HL-60 (cell line): ENCODE measurements at regions not wholly inside any gene's neighbourhood (a gene's known extent, or its start where the extent isn't known, plus 50 kb on each side); places are given as distances from the start of the nearest gene placed in this dataset.
"Not testable (repeated sequence)": the region's sequence is repeated elsewhere in the genome, so short reads cannot be mapped to it uniquely, and the experiment has no call there.

Experiments
- DNase-seq, 2 experiments: peaks; one replicate each; pipeline ENCODE4 v3.0.0-alpha.2; 2010 to 2020; ENCODE audit warnings: low read depth in 1 of 2, low spot score in 1 of 2
- H3K27ac ChIP-seq: fragments of 250-450 bp; sonication (Bioruptor Pico); replicated peaks from 2 replicates; pipeline ENCODE4 v1.5.1; 2020; ENCODE audit warnings: mild to moderate bottlenecking, moderate library complexity
- H3K27me3 ChIP-seq: fragments of 250-450 bp; sonication (Bioruptor Pico); 2 replicates; pipeline ENCODE4 v1.5.1; 2021; ENCODE audit warnings: mild to moderate bottlenecking, moderate library complexity; ENCODE audit not compliant: insufficient read depth, poor library complexity, severe bottlenecking
- H3K4me3 ChIP-seq: replicated peaks from 2 replicates; pipeline ENCODE4 v1.5.1; 2011; ENCODE audit warnings: mild to moderate bottlenecking, control low read depth, low read length; ENCODE audit not compliant: insufficient read depth
- CTCF ChIP-seq: IDR thresholded peaks from one replicate; pipeline ENCODE4 v1.5.1; 2011; ENCODE audit warnings: low read length, control low read depth, inconsistent platforms; ENCODE audit not compliant: insufficient read depth
- GABPA ChIP-seq: IDR thresholded peaks from 2 replicates; pipeline ENCODE4 v1.6.1; 2012; ENCODE audit warnings: low read depth
- POLR2AphosphoS5 ChIP-seq: IDR thresholded peaks from 2 replicates; pipeline ENCODE4 v1.6.1; 2012; ENCODE audit warnings: low read depth
- REST ChIP-seq: IDR thresholded peaks from 2 replicates; pipeline ENCODE4 v1.6.1; 2012; ENCODE audit warnings: low read depth; ENCODE audit not compliant: insufficient replicate concordance
- SPI1 ChIP-seq: IDR thresholded peaks from 2 replicates; pipeline ENCODE4 v1.6.1; 2012; ENCODE audit warnings: low read depth, mild to moderate bottlenecking, borderline replicate concordance

DNA sequence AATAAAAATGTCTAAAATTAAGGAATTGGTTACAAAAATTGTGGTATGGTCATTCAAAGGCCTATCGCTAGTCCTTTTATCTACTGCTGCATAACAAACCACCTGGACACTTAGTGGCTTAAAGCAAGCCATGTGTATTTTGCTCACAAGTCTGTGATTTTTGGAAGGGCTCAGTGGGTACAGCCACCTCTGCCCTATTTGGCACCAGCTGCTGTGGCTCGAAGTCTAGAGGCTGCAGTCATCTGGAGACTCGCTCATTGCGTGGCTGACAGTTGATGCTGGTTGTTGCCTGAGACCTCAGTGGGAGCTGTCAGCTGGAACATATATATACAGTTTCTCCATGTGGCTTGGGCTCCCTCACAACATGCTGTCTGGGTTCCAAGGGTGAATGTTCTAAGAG, 60.8 kb upstream of the MID1 start:
- no peak for DNase-seq
- Histone ChIP-seq H3K4me3 (no peak overlapping the region), H3K27ac (no peak overlapping the region), H3K27me3 (no peaks in the 10 kb centered on the region)
- TF ChIP-seq POLR2AphosphoS5, result no peak
- no peak for TF ChIP-seq REST
- TF ChIP-seq GABPA, result no peak
- TF ChIP-seq CTCF, result no peak
- TF ChIP-seq SPI1, result no peak

DNA sequence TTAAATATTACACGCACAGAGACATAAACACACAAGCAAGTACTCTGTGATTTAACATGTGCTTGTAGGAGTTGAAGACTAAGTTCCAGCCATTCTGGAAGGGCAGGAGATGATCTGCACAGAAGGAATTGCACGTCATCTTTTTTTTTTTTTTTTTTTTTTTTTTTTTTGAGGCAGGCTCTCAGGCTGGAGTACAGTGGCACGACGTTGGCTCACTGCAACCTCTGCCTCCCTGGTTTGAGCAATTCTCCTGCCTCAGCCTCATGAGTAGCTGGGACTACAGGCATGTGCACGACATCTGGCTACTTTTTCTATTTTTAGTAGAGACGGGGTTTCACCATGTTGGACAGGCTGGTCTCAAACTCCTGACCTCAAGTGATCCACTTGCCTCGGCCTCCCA, 63.2 kb upstream of the MID1 start:
- H3K27ac ChIP-seq, H3K27me3 ChIP-seq, DNase-seq, H3K4me3 ChIP-seq: not testable (repeated sequence)

- H3K4me3 ChIP-seq, result no peak overlapping the region
- TF ChIP-seq SPI1 (no peak), CTCF (no peak), REST (no peak), GABPA (no peak), POLR2AphosphoS5 (no peak)
- no peak overlapping the region for H3K27ac ChIP-seq
- no peak for DNase-seq
- H3K27me3 ChIP-seq, result no peaks in the 10 kb centered on the region
Measured at GRCh38 chrX:10685923-10686595, 65.7 kb upstream of the MID1 start.

DNA sequence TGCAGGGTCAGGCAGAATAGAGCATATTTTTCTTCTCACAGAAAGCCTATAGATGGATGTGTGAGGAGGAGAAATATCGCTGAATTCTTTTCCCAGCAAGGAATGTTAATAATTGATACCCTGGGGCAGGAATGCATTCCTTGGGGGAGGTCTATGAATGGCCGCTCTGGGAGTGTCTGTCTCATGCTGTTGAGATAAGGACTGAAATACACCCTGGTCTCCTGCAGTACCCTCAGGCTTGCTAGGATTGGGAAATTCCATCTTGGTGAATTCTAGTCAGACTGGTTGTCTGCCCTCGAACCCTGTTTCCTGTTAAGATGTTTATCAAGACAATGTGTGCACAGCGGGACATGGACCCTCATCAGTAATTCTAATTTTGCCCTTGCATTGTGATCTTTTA, 71.4 kb upstream of the MID1 start:
- not testable (repeated sequence) for H3K27ac ChIP-seq, DNase-seq, H3K27me3 ChIP-seq, H3K4me3 ChIP-seq

- TF ChIP-seq GABPA (no peak), POLR2AphosphoS5 (no peak), REST (no peak), CTCF (no peak), SPI1 (no peak)
- no peak overlapping the region for H3K4me3 ChIP-seq
- no peak for DNase-seq
- H3K27me3 ChIP-seq, result no peaks in the 10 kb centered on the region
- no peak overlapping the region for H3K27ac ChIP-seq
Measured at GRCh38 chrX:10697616-10698317, 77.4 kb upstream of the MID1 start.
